Lower leg skin (tissue), 4 donors: ENCODE measurements at regions not wholly inside any gene's neighbourhood (a gene's known extent, or its start where the extent isn't known, plus 50 kb on each side); places are given as distances from the start of the nearest gene placed in this dataset.

Experiments used
- DNase-seq, 2 donors: peaks; one replicate each; pipeline ENCODE4 v3.0.0-alpha.2; 2019; ENCODE audit warnings: low spot score in 2 of 2
- H3K4me3 ChIP-seq: fragments of 200-600 bp; sonication (generic); 2 replicates; pipeline ENCODE4 v1.5.1; 2017; ENCODE audit warnings: mild to moderate bottlenecking, low read depth; ENCODE audit not compliant: poor library complexity, severe bottlenecking
- CTCF ChIP-seq, 3 donors: fragments of 450-650 bp; IDR thresholded peaks; one replicate each; pipeline ENCODE4 v1.5.1; 2016; ENCODE audit warnings: antibody characterized with exemption in 3 of 3, mild to moderate bottlenecking in 3 of 3, moderate library complexity in 2 of 3
- POLR2A ChIP-seq, 2 donors: fragments of 450-650 bp; IDR thresholded peaks; one replicate each; pipeline ENCODE4 v1.6.1; 2016 to 2017; ENCODE audit warnings: antibody characterized with exemption in 2 of 2, mild to moderate bottlenecking in 1 of 2, moderate library complexity in 1 of 2
- WGBS, 2 donors: methylation state at CpG; one replicate each; pipeline ENCODE4 v1.1.5; 2018; 5-methylcytosine and 5-hydroxymethylcytosine counted together
- intact Hi-C: fragments of 100-400 bp; cut with DNase I; formaldehyde crosslinking; loops from one replicate; pipeline ENCODE4 v1.15.0; 2023; ENCODE audit warnings: low total_unique reads

GRCh38 chr14:47872588-47872987, 197.2 kb upstream of the MDGA2 start:
- DNase-seq: no peak
- no peak for TF ChIP-seq POLR2A (IDR thresholded peaks at IDR 0.05)
- no peak for TF ChIP-seq CTCF (IDR thresholded peaks at IDR 0.05)
- intact Hi-C loops: no loop called here
- no peak overlapping the region for H3K4me3 ChIP-seq
- 89 to 91% methylated on average over 2 of the region's 2 CpGs for WGBS, 2 donors

- DNase-seq: no peak
- intact Hi-C loops: no loop called here
- TF ChIP-seq CTCF (IDR thresholded peaks at IDR 0.05) (no peak), POLR2A (IDR thresholded peaks at IDR 0.05) (no peak)
- no peak overlapping the region for H3K4me3 ChIP-seq
Observed at GRCh38 chr14:47863441-47863840, 188.0 kb upstream of the MDGA2 start.

- TF ChIP-seq CTCF (IDR thresholded peaks at IDR 0.05): no peak
- no peak overlapping the region for H3K4me3 ChIP-seq
- WGBS, 2 donors: 74 to 77% methylated on average over 4 of the region's 4 CpGs
- intact Hi-C loops: no loop called here
- no peak for DNase-seq
Observed at GRCh38 chr14:47857646-47858045, 182.2 kb upstream of the MDGA2 start.

- no peak overlapping the region for H3K4me3 ChIP-seq
- no peak for DNase-seq
- intact Hi-C loops: no loop called here
- WGBS, 2 donors: 0 to 50% methylated on average over 1 of the region's 1 CpG
- no peak for TF ChIP-seq CTCF (IDR thresholded peaks at IDR 0.05)
- TF ChIP-seq POLR2A (IDR thresholded peaks at IDR 0.05): no peak
Observed at GRCh38 chr14:47852278-47852677, 176.9 kb upstream of the MDGA2 start.

- intact Hi-C loops: no loop called here
- DNase-seq: no peak
- H3K4me3 ChIP-seq: no peak overlapping the region
- TF ChIP-seq CTCF (IDR thresholded peaks at IDR 0.05) (no peak), POLR2A (IDR thresholded peaks at IDR 0.05) (no peak)
- WGBS, 2 donors: 52 to 74% methylated on average over 4 of the region's 4 CpGs
Observed at GRCh38 chr14:47846008-47846407, 170.6 kb upstream of the MDGA2 start.

- no peak for TF ChIP-seq CTCF (IDR thresholded peaks at IDR 0.05)
- no peak for TF ChIP-seq POLR2A (IDR thresholded peaks at IDR 0.05)
- WGBS, 2 donors: 61 to 88% methylated on average over 2 of the region's 2 CpGs
- no peak for DNase-seq
- intact Hi-C loops: no loop called here
- H3K4me3 ChIP-seq: no peak overlapping the region
Observed at GRCh38 chr14:47843236-47843635, 167.8 kb upstream of the MDGA2 start.
